ENCODE measurements at regions not wholly inside any gene's neighbourhood (a gene's known extent, or its start where the extent isn't known, plus 50 kb on each side); places are given as distances from the start of the nearest gene placed in this dataset.

GRCh38 chr1:99396389-99396788, 132.1 kb downstream of the PLPPR4 start:
- Histone ChIP-seq H3K4ac (replicated peaks; ENCODE audit: insufficient read length, low read depth, low read length) (no peak overlapping the region), H2AK5ac (ENCODE audit: low read depth, low read length) (no peak overlapping the region), H3K4me1 (replicated peaks in 1 of 4; ENCODE audit: control insufficient read depth in 3 of 4, insufficient read depth in 4 of 4, low read length in 3 of 4) (no peaks in the 10 kb centered on the region), H2BK15ac (ENCODE audit: low read length) (no peak overlapping the region), H2BK5ac (ENCODE audit: low read depth, low read length) (no peak overlapping the region), H2AFZ (ENCODE audit: low read length) (no peak overlapping the region), H3K27ac (ENCODE audit: low read depth, low read length) (no peak overlapping the region), H3K79me1 (ENCODE audit: low read depth, low read length) (no peaks in the 10 kb centered on the region), H4K20me1 (replicated peaks in 1 of 2; ENCODE audit: control insufficient read depth in 1 of 2, insufficient read depth in 2 of 2, low read length in 2 of 2) (no peaks in the 10 kb centered on the region), H3K23ac (ENCODE audit: insufficient read length) (no peak overlapping the region), H3K27me3 (replicated peaks in 1 of 4; ENCODE audit: control insufficient read depth in 3 of 4, extremely low read depth in 1 of 4, insufficient read depth in 3 of 4, low read length in 3 of 4) (no peaks in the 10 kb centered on the region), H2BK20ac (ENCODE audit: low read length) (no peak overlapping the region), H3K4me2 (ENCODE audit: insufficient read depth in 1 of 2, low read depth in 2 of 2, low read length in 2 of 2) (no peak overlapping the region), H3K18ac (ENCODE audit: extremely low read depth, low read length) (no peak overlapping the region), H3K4me3 (ENCODE audit: extremely low read depth in 1 of 4, insufficient read depth in 2 of 4, low read depth in 3 of 4, low read length in 4 of 4) (no peak overlapping the region), H3K79me2 (ENCODE audit: control insufficient read depth in 1 of 2, insufficient read depth in 2 of 2, low read length in 2 of 2) (no peaks in the 10 kb centered on the region), H4K91ac (replicated peaks; ENCODE audit: insufficient read length, low read length) (no peak overlapping the region), H3K56ac (replicated peaks; ENCODE audit: insufficient read length, low read depth, low read length) (no peak overlapping the region), H3K14ac (ENCODE audit: insufficient read length) (no peak overlapping the region), H3K23me2 (ENCODE audit: low read depth, low read length) (no peaks in the 10 kb centered on the region), H2BK12ac (ENCODE audit: low read depth, low read length) (no peak overlapping the region), H4K5ac (ENCODE audit: insufficient read length, low read depth, low read length) (no peak overlapping the region), H4K8ac (ENCODE audit: extremely low read depth, insufficient read depth, low read length) (no peak overlapping the region), H3K9ac (replicated peaks in 1 of 4; ENCODE audit: extremely low read depth in 1 of 4, low read depth in 3 of 4, low read length in 3 of 4) (no peak overlapping the region), H2BK120ac (replicated peaks; ENCODE audit: low read depth, low read length) (no peak overlapping the region), H3K36me3 (ENCODE audit: control insufficient read depth in 2 of 4, insufficient read depth in 4 of 4, low read length in 3 of 4) (no peaks in the 10 kb centered on the region), H3K9me3 (ENCODE audit: insufficient read depth in 2 of 2, low read depth in 1 of 2, low read length in 1 of 2) (no peaks in the 10 kb centered on the region)
- DNase-seq (ENCODE audit: low read depth in 1 of 2, low spot score in 2 of 2) (no peak), FAIRE-seq (no peak)
- CTCF ChIA-PET (ENCODE audit: partially characterized antibody), result no interaction called here
- POLR2A ChIA-PET (ENCODE audit: partially characterized antibody), result no interaction called here
- WGBS, 2 experiments (ENCODE audit: extremely low coverage in 1 of 2, insufficient coverage in 1 of 2, insufficient read length in 1 of 2, insufficient replicate concordance in 2 of 2, low coverage in 1 of 2, low lambda C conversion rate in 2 of 2, missing lambda C conversion rate in 1 of 2), result 90% methylated on average over 2 of the region's 2 CpGs; no CpG with 5 or more reads in 1 of the 2 experiments
- TF ChIP-seq ZNF274 (IDR thresholded peaks at IDR 0.05; ENCODE audit: borderline replicate concordance, extremely low read depth, low read length), result no peak
- no peak for TF ChIP-seq SAP30 (IDR thresholded peaks at IDR 0.05; ENCODE audit: insufficient read depth, insufficient replicate concordance, low read length)
